Adipocyte (in vitro differentiated cells): ENCODE measurements at regions not wholly inside any gene's neighbourhood (a gene's known extent, or its start where the extent isn't known, plus 50 kb on each side); places are given as distances from the start of the nearest gene placed in this dataset.

Experiments used
- DNase-seq: peaks from one replicate; pipeline ENCODE4 v3.0.0-alpha.2; 2015; ENCODE audit warnings: low read depth
- H3K27me3 ChIP-seq: replicated peaks from 2 replicates; pipeline ENCODE4 v1.7.0; 2013; ENCODE audit warnings: mild to moderate bottlenecking, low read length, moderate library complexity; ENCODE audit not compliant: control insufficient read depth, insufficient read depth
- H3K36me3 ChIP-seq: 2 replicates; pipeline ENCODE4 v1.7.0; 2013; ENCODE audit warnings: low read length, mild to moderate bottlenecking, moderate library complexity; ENCODE audit not compliant: control insufficient read depth, insufficient read depth, severe bottlenecking
- H3K4me1 ChIP-seq: 2 replicates; pipeline ENCODE4 v1.7.0; 2013; ENCODE audit warnings: mild to moderate bottlenecking, low read length, moderate library complexity; ENCODE audit not compliant: control insufficient read depth, insufficient read depth
- H3K4me3 ChIP-seq: 2 replicates; pipeline ENCODE4 v1.7.0; 2013; ENCODE audit warnings: mild to moderate bottlenecking, low read length, moderate library complexity
- H3K9ac ChIP-seq: 2 replicates; pipeline ENCODE4 v1.7.0; 2013; ENCODE audit warnings: mild to moderate bottlenecking, low read length, moderate library complexity
- H3K9me3 ChIP-seq: 2 replicates; pipeline ENCODE4 v1.7.0; 2013; ENCODE audit warnings: mild to moderate bottlenecking, low read length, moderate library complexity; ENCODE audit not compliant: control insufficient read depth

GRCh38 chr3:59249698-59250361 lies 200.0 kb upstream of the CFAP20DC start:
- DNase-seq: no peak
- Histone ChIP-seq H3K9me3 (no peaks in the 10 kb centered on the region), H3K9ac (no peak overlapping the region), H3K4me1 (no peaks in the 10 kb centered on the region), H3K27me3 (peaks cover 18% of the 10 kb centered on the region), H3K4me3 (no peak overlapping the region), H3K36me3 (no peaks in the 10 kb centered on the region)

GRCh38 chr3:59249004-59249403 lies 199.2 kb upstream of the CFAP20DC start:
- no peaks in the 10 kb centered on the region for H3K9me3 ChIP-seq
- H3K9ac ChIP-seq: no peak overlapping the region
- no peak for DNase-seq
- H3K36me3 ChIP-seq: no peaks in the 10 kb centered on the region
- H3K4me3 ChIP-seq: no peak overlapping the region
- H3K27me3 ChIP-seq: peaks cover 10% of the 10 kb centered on the region
- H3K4me1 ChIP-seq: no peaks in the 10 kb centered on the region

- H3K36me3 ChIP-seq: no peaks in the 10 kb centered on the region
- peak; percentile 38 for DNase-seq
- H3K9me3 ChIP-seq: no peaks in the 10 kb centered on the region
- H3K4me1 ChIP-seq: no peaks in the 10 kb centered on the region
- H3K9ac ChIP-seq: no peak overlapping the region
- H3K27me3 ChIP-seq: peaks cover 8% of the 10 kb centered on the region
- H3K4me3 ChIP-seq: no peak overlapping the region
These were observed 197.6 kb upstream of the CFAP20DC start for GRCh38 chr3:59247402-59247841.

DNA sequence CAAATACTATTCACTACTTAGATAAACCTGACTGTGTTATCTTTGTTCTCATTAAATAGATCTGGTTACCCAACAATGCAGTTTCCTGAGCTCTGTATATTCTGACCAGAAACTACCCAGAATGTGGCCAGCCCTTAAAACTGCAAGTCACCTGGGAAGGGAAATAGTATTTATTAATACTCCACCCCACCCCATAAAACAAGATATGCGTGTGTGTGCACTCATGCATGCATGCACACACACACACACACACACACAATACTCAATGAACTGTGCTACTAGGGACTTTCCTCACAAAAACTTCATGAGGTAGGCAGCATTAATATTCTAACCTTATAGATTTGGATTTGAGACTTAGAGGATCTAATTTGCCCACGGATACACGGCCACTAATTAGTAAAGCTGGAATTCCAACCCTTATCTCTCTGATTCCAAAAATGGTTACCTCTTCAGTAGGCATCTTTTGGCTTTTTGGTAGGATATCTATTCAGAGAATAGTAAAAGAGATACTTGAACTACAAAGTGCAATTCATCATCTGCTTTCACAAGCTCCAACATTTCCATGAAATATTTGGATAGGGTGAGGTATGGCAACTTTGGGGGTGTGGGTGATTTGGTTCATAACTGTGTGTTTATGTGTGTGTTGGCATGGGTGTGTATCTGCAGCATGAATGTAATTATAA lies 197.0 kb upstream of the CFAP20DC start:
- Histone ChIP-seq H3K9ac (no peak overlapping the region), H3K36me3 (no peaks in the 10 kb centered on the region), H3K27me3 (peaks cover 3% of the 10 kb centered on the region), H3K9me3 (no peaks in the 10 kb centered on the region), H3K4me1 (no peaks in the 10 kb centered on the region), H3K4me3 (no peak overlapping the region)
- DNase-seq: no peak

DNA sequence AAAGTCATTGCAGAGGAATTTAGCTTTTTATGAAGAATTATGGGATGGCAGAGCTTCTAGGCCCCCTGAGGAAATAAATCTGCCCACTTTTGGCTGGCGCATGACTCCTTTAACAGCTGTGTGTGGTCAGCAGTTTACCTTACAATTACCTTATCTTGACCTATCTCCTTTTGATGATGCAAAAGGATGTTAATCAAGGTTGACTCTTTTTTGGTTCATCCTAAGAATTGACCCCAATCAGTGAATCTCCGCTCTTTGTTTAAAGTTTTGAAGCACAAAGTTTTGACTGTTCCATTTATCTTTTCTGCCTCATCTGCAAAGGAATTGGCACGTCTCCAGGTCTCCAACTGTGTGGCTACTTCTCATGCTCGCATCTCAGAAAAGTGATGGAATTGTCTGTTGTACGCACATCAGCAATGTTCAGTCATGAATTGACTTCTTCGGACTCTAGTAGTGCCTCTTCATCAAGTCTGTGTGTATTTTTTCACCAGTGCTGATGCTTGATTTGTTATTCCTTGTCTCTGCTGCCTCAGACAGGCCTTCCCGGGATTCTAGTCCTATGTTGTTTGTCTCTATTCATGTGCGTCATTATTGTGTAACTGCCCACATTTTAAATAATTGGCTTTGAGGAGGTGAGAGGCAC lies 196.2 kb upstream of the CFAP20DC start:
- Histone ChIP-seq H3K4me3 (no peak overlapping the region), H3K9me3 (no peaks in the 10 kb centered on the region), H3K4me1 (no peaks in the 10 kb centered on the region), H3K36me3 (no peaks in the 10 kb centered on the region), H3K9ac (no peak overlapping the region), H3K27me3 (no peaks in the 10 kb centered on the region)
- peak; percentile 43 for DNase-seq

DNA sequence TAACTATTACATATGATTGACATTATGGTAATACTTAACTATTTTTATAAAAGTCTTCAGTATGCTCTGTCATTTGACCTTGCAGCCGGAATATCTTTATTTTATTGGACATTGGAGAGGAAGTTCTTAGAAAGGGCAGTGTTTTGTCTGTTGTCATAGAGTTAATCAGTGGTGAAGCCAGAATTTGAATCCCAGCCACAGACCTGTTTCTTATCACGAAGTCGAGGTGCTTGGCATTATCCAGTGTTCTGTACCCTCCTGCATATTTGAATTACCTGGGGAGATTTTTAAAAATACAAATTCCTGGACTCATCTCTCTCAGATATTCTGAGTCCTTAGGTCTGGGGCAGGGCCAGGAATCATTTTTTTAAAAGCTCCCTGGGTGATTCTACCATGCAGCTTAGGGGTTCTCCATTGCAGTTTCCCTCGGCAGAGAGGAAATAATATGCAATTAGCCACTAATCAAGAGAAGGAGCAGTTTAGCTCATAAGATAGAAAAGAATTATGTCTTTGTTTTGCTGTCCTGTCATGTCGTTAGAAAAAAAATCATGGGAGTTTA lies 195.6 kb upstream of the CFAP20DC start:
- H3K4me1 ChIP-seq: no peaks in the 10 kb centered on the region
- H3K9ac ChIP-seq: no peak overlapping the region
- no peaks in the 10 kb centered on the region for H3K36me3 ChIP-seq
- no peaks in the 10 kb centered on the region for H3K9me3 ChIP-seq
- no peaks in the 10 kb centered on the region for H3K27me3 ChIP-seq
- H3K4me3 ChIP-seq: no peak overlapping the region
- DNase-seq: no peak

DNA sequence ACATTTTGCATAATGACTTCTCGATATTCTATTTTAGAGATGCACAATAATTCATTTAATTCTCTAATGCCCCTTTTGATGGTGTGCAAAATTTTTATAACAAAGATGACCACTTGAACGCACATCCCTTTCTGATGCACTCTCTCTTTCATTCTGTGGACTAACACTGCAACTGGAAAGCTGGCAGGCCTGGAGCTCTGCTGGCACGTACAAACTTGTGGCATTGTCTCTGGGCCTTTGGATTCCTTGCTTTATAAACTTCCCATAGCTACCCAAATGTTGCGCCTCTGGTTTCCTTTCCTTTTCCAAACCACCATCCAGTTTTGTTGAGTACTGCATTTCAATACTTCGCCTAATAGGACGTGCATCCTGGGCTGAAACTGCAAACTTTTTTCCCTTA lies 194.5 kb upstream of the CFAP20DC start:
- Histone ChIP-seq H3K27me3 (no peaks in the 10 kb centered on the region), H3K4me1 (no peaks in the 10 kb centered on the region), H3K9me3 (no peaks in the 10 kb centered on the region), H3K36me3 (no peaks in the 10 kb centered on the region), H3K9ac (no peak overlapping the region), H3K4me3 (no peak overlapping the region)
- no peak for DNase-seq

- Histone ChIP-seq H3K36me3 (no peaks in the 10 kb centered on the region), H3K27me3 (no peaks in the 10 kb centered on the region), H3K9ac (no peak overlapping the region), H3K4me1 (no peaks in the 10 kb centered on the region), H3K9me3 (no peaks in the 10 kb centered on the region), H3K4me3 (no peak overlapping the region)
- no peak for DNase-seq
These were observed 193.7 kb upstream of the CFAP20DC start for GRCh38 chr3:59243476-59243875.

- no peaks in the 10 kb centered on the region for H3K4me1 ChIP-seq
- peaks cover 3% of the 10 kb centered on the region for H3K27me3 ChIP-seq
- DNase-seq: no peak
- H3K9me3 ChIP-seq: no peaks in the 10 kb centered on the region
- no peak overlapping the region for H3K4me3 ChIP-seq
- H3K36me3 ChIP-seq: no peaks in the 10 kb centered on the region
- H3K9ac ChIP-seq: no peak overlapping the region
These were observed 190.9 kb upstream of the CFAP20DC start for GRCh38 chr3:59240666-59241255.

DNA sequence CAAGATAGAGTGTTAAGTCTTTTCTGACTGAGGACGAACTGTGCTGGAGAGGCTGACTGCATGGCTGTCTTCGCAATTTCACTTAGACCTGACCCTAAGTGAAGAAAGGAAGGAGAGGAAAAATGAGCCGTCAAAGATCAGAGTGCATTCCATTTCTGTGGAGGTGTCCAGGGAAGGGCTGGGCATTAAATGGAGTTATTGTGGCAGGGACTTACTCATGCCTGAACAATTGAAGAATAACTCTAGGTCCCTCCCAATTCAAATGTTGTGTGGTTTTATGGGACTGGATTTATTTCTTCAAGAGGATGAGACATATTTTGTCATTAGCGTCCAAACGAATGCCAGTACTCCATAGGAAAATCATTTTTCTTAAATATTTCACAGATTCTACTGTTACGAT lies 187.3 kb upstream of the CFAP20DC start:
- Histone ChIP-seq H3K9me3 (no peaks in the 10 kb centered on the region), H3K36me3 (no peaks in the 10 kb centered on the region), H3K4me3 (no peak overlapping the region), H3K4me1 (no peaks in the 10 kb centered on the region), H3K9ac (no peak overlapping the region), H3K27me3 (peaks cover 3% of the 10 kb centered on the region)
- DNase-seq: no peak

DNA sequence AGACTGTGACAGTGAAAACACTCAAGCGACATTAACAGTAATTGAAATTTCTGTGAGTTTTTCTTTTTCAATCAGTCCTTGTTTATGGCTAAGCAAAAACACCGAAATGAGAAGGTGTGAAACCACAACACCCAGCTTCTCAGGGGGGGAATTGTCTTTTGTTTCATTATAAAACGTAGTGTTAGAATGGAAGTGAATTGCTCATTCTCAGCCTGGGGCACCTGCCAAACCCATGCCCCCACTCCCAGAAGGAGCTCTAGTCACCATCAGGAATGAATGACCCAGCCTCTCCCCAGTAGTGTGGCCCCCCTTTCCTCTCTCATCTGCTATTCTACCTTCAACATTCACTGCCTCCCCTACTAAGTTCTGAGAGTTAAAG lies 185.8 kb upstream of the CFAP20DC start:
- DNase-seq: no peak
- Histone ChIP-seq H3K27me3 (peaks cover 3% of the 10 kb centered on the region), H3K4me1 (no peaks in the 10 kb centered on the region), H3K9me3 (peaks cover 7% of the 10 kb centered on the region), H3K4me3 (no peak overlapping the region), H3K9ac (no peak overlapping the region), H3K36me3 (no peaks in the 10 kb centered on the region)
